BJ (cell line): ENCODE measurements at regions not wholly inside any gene's neighbourhood (a gene's known extent, or its start where the extent isn't known, plus 50 kb on each side); places are given as distances from the start of the nearest gene placed in this dataset.

Experiments
- CTCF ChIA-PET: fragments of 350-600 bp; formaldehyde crosslinking; extraction: SDS; loops from one replicate; lab custom pipeline; 2021; ENCODE audit warnings: antibody characterized with exemption, inconsistent platforms; lab: Yijun Ruan, JAX
- POLR2A ChIA-PET: fragments of 300-600 bp; sonication (Branson Sonifier 250); formaldehyde crosslinking; extraction: SDS; loops from one replicate; lab custom pipeline; 2021; ENCODE audit warnings: antibody characterized with exemption; lab: Charles Lee
- DNase-seq: peaks from one replicate; pipeline ENCODE4 v3.0.0-alpha.2; 2011; ENCODE audit warnings: low read depth
- H3K27me3 ChIP-seq: 2 replicates; pipeline ENCODE4 v1.6.0; 2011; ENCODE audit warnings: low read length; ENCODE audit not compliant: control insufficient read depth, insufficient read depth
- H3K36me3 ChIP-seq: 2 replicates; pipeline ENCODE4 v1.5.1; 2011; ENCODE audit warnings: low read length; ENCODE audit not compliant: control insufficient read depth, insufficient read depth
- H3K4me3 ChIP-seq: 2 replicates; pipeline ENCODE4 v1.5.1; 2011; ENCODE audit warnings: low read depth, mild to moderate bottlenecking, control low read depth, low read length
- TF ChIP-seq, protein P1 (sequence below): IDR thresholded peaks from 2 replicates; pipeline ENCODE4 v1.5.1; 2011; ENCODE audit warnings: low read depth, mild to moderate bottlenecking, control low read depth, inconsistent platforms, low read length, moderate library complexity; ENCODE audit not compliant: insufficient read depth

- DNase-seq: no peak
- TF ChIP-seq, protein P1, sequence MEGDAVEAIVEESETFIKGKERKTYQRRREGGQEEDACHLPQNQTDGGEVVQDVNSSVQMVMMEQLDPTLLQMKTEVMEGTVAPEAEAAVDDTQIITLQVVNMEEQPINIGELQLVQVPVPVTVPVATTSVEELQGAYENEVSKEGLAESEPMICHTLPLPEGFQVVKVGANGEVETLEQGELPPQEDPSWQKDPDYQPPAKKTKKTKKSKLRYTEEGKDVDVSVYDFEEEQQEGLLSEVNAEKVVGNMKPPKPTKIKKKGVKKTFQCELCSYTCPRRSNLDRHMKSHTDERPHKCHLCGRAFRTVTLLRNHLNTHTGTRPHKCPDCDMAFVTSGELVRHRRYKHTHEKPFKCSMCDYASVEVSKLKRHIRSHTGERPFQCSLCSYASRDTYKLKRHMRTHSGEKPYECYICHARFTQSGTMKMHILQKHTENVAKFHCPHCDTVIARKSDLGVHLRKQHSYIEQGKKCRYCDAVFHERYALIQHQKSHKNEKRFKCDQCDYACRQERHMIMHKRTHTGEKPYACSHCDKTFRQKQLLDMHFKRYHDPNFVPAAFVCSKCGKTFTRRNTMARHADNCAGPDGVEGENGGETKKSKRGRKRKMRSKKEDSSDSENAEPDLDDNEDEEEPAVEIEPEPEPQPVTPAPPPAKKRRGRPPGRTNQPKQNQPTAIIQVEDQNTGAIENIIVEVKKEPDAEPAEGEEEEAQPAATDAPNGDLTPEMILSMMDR: no peak
- CTCF ChIA-PET: no interaction called here
- Histone ChIP-seq H3K27me3 (no peaks in the 10 kb centered on the region), H3K4me3 (no peak overlapping the region), H3K36me3 (no peaks in the 10 kb centered on the region)
- POLR2A ChIA-PET: no interaction called here
Observed at GRCh38 chr9:85136987-85137386, 467.5 kb downstream of the NTRK2 start.

DNA sequence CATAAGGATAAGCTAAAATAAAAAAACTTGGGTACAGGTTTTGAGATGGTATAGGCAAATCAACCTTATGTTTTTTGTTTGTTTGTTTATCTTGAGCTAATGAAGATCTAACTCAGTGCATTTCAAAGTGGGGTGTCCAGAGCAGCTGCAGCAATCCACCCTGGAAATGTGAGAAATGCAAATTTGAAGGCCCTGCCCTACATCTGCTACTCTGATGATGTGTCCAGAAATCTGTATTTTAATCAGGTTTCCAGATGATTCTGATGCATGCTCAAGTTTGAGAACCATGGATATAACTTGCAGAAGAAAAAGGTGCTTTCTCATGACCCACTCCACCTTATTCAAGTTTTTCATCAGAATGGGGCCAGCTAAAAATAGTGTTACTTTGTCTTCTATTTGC is 467.0 kb downstream of the NTRK2 start:
- no peak for DNase-seq
- ChIA-PET CTCF (interaction anchor here (0.7 kb wide), 1 partner anchor 48 kb away, joined by 3 read pairs; no protein-coding TSS in a partner anchor), POLR2A (no interaction called here)
- Histone ChIP-seq H3K27me3 (no peaks in the 10 kb centered on the region), H3K36me3 (no peaks in the 10 kb centered on the region), H3K4me3 (no peak overlapping the region)
- TF ChIP-seq, protein P1: no peak

GRCh38 chr9:85130764-85131163 is 461.2 kb downstream of the NTRK2 start:
- Histone ChIP-seq H3K4me3 (no peak overlapping the region), H3K36me3 (no peaks in the 10 kb centered on the region), H3K27me3 (no peaks in the 10 kb centered on the region)
- ChIA-PET CTCF (no interaction called here), POLR2A (no interaction called here)
- TF ChIP-seq, protein P1: no peak
- no peak for DNase-seq

GRCh38 chr9:85130260-85130659 is 460.7 kb downstream of the NTRK2 start:
- no peak for DNase-seq
- H3K36me3 ChIP-seq: no peaks in the 10 kb centered on the region
- ChIA-PET CTCF (no interaction called here), POLR2A (no interaction called here)
- H3K27me3 ChIP-seq: no peaks in the 10 kb centered on the region
- TF ChIP-seq, protein P1: no peak
- no peak overlapping the region for H3K4me3 ChIP-seq

GRCh38 chr9:85129514-85129913 is 460.0 kb downstream of the NTRK2 start:
- ChIA-PET POLR2A (no interaction called here), CTCF (no interaction called here)
- H3K27me3 ChIP-seq: no peaks in the 10 kb centered on the region
- H3K4me3 ChIP-seq: no peak overlapping the region
- no peak for DNase-seq
- H3K36me3 ChIP-seq: no peaks in the 10 kb centered on the region
- TF ChIP-seq, protein P1: no peak
